DND-41 (cell line): ENCODE measurements at regions not wholly inside any gene's neighbourhood (a gene's known extent, or its start where the extent isn't known, plus 50 kb on each side); places are given as distances from the start of the nearest gene placed in this dataset.
"Not testable (repeated sequence)": the region's sequence is repeated elsewhere in the genome, so short reads cannot be mapped to it uniquely, and the experiment has no call there.

Experiments used
- ATAC-seq: fragments of 200-7000 bp; cut with Tn5 transposase; 3 replicates; pipeline ENCODE4 v1.9.1; 2021; ENCODE audit warnings: low read depth; ENCODE audit not compliant: insufficient read depth
- DNase-seq: peaks from one replicate; pipeline ENCODE4 v3.0.0-alpha.2; 2020
- H2AFZ ChIP-seq: 2 replicates; pipeline ENCODE4 v1.6.0; 2012; ENCODE audit warnings: low read depth, low read length
- H3K27ac ChIP-seq: 2 replicates; pipeline ENCODE4 v1.5.1; 2012; ENCODE audit warnings: low read length, inconsistent platforms
- H3K27me3 ChIP-seq: fragments of 200-600 bp; sonication (generic); 2 replicates; pipeline ENCODE4 v1.6.0; 2012; ENCODE audit warnings: low read length, mild to moderate bottlenecking, inconsistent platforms; ENCODE audit not compliant: insufficient read depth, poor library complexity
- H3K36me3 ChIP-seq: 2 replicates; pipeline ENCODE4 v1.5.1; 2012; ENCODE audit warnings: low read length, inconsistent platforms; ENCODE audit not compliant: insufficient read depth
- H3K4me1 ChIP-seq: 2 replicates; pipeline ENCODE4 v1.5.1; 2012; ENCODE audit warnings: mild to moderate bottlenecking, low read length; ENCODE audit not compliant: insufficient read depth
- H3K4me2 ChIP-seq: 2 replicates; pipeline ENCODE4 v1.6.0; 2012; ENCODE audit warnings: mild to moderate bottlenecking, moderate library complexity, low read length, inconsistent platforms; ENCODE audit not compliant: insufficient read depth
- H3K4me3 ChIP-seq, 2 experiments: fragments of 200-600 bp in 1 of 2; shearing (Covaris generic) in 1 of 2; 2 replicates each; pipeline ENCODE4 v1.5.1; 2012 to 2016; ENCODE audit warnings: inconsistent platforms in 2 of 2, low read length in 2 of 2, mild to moderate bottlenecking in 2 of 2, low read depth in 1 of 2, moderate library complexity in 1 of 2
- H3K79me2 ChIP-seq: 2 replicates; pipeline ENCODE4 v1.6.0; 2012; ENCODE audit warnings: low read length, inconsistent platforms; ENCODE audit not compliant: insufficient read depth
- H3K9ac ChIP-seq: 2 replicates; pipeline ENCODE4 v1.6.0; 2012; ENCODE audit warnings: low read depth, mild to moderate bottlenecking, inconsistent platforms, low read length, moderate library complexity
- H3K9me3 ChIP-seq: 2 replicates; pipeline ENCODE4 v1.5.1; 2012; ENCODE audit warnings: low read length, moderate library complexity, mild to moderate bottlenecking, inconsistent platforms; ENCODE audit not compliant: insufficient read depth, severe bottlenecking
- H4K20me1 ChIP-seq: 2 replicates; pipeline ENCODE4 v1.6.0; 2012; ENCODE audit warnings: low read length; ENCODE audit not compliant: insufficient read depth
- CTCF ChIP-seq: IDR thresholded peaks from 2 replicates; pipeline ENCODE4 v1.5.1; 2012; ENCODE audit warnings: borderline replicate concordance, low read length, moderate library complexity, mild to moderate bottlenecking; ENCODE audit not compliant: poor library complexity, severe bottlenecking; ENCODE audit errors: extremely low read depth
- EZH2 ChIP-seq: IDR thresholded peaks from 3 replicates; pipeline ENCODE4 v1.6.1; 2012; ENCODE audit warnings: borderline replicate concordance, low read depth, mild to moderate bottlenecking, moderate library complexity, low read length, inconsistent platforms; ENCODE audit not compliant: severe bottlenecking

GRCh38 chr10:76769161-76769560 lies 868.4 kb downstream of the KCNMA1 start:
- Histone ChIP-seq H3K36me3 (no peaks in the 10 kb centered on the region), H3K9me3 (no peaks in the 10 kb centered on the region), H3K79me2 (no peaks in the 10 kb centered on the region), H2AFZ (no peak overlapping the region), H3K27ac (no peak overlapping the region), H4K20me1 (no peaks in the 10 kb centered on the region), H3K4me2 (no peak overlapping the region), H3K4me3 (no peak overlapping the region), H3K9ac (no peak overlapping the region), H3K27me3 (no peaks in the 10 kb centered on the region), H3K4me1 (no peaks in the 10 kb centered on the region)
- TF ChIP-seq EZH2: no peak
- no peak for TF ChIP-seq CTCF
- DNase-seq: no peak
- ATAC-seq: no peak

- Histone ChIP-seq H3K27ac (no peak overlapping the region), H3K4me1 (no peaks in the 10 kb centered on the region), H3K4me3 (no peak overlapping the region), H4K20me1 (no peaks in the 10 kb centered on the region), H3K9me3 (no peaks in the 10 kb centered on the region), H3K79me2 (no peaks in the 10 kb centered on the region), H3K9ac (no peak overlapping the region), H3K27me3 (no peaks in the 10 kb centered on the region), H3K4me2 (no peak overlapping the region), H2AFZ (no peak overlapping the region), H3K36me3 (no peaks in the 10 kb centered on the region)
- DNase-seq (no peak), ATAC-seq (no peak)
- TF ChIP-seq CTCF: no peak
- no peak for TF ChIP-seq EZH2
These were observed 870.9 kb downstream of the KCNMA1 start for GRCh38 chr10:76766682-76767081.

- not testable (repeated sequence) for H3K27me3 ChIP-seq, H2AFZ ChIP-seq, H3K9me3 ChIP-seq, DNase-seq, H3K9ac ChIP-seq, H3K4me1 ChIP-seq, H3K36me3 ChIP-seq, H3K27ac ChIP-seq, H3K4me3 ChIP-seq, ATAC-seq, H4K20me1 ChIP-seq, H3K79me2 ChIP-seq, H3K4me2 ChIP-seq
These were observed 872.7 kb downstream of the KCNMA1 start for GRCh38 chr10:76764921-76765320.

- Histone ChIP-seq H3K4me2 (no peak overlapping the region), H3K79me2 (no peaks in the 10 kb centered on the region), H3K27me3 (no peaks in the 10 kb centered on the region)
These were observed 873.4 kb downstream of the KCNMA1 start for GRCh38 chr10:76764177-76764576.

More at GRCh38 chr10:76764177-76764576, 873.4 kb downstream of the KCNMA1 start:
- H3K4me3 ChIP-seq: no peak overlapping the region
- H3K9me3 ChIP-seq: no peaks in the 10 kb centered on the region
- no peak overlapping the region for H3K27ac ChIP-seq
- H4K20me1 ChIP-seq: no peaks in the 10 kb centered on the region
- H3K4me1 ChIP-seq: no peaks in the 10 kb centered on the region
- no peak overlapping the region for H3K9ac ChIP-seq
- no peaks in the 10 kb centered on the region for H3K36me3 ChIP-seq
- H2AFZ ChIP-seq: no peak overlapping the region
- TF ChIP-seq CTCF (no peak), EZH2 (no peak)
- ATAC-seq: no peak
- no peak for DNase-seq
